H9 (cell line): ENCODE measurements at regions not wholly inside any gene's neighbourhood (a gene's known extent, or its start where the extent isn't known, plus 50 kb on each side); places are given as distances from the start of the nearest gene placed in this dataset.

Source experiments
- DNase-seq: peaks from one replicate; pipeline ENCODE4 v3.0.0-alpha.2; 2017
- H2AFZ ChIP-seq: one replicate; pipeline ENCODE4 v1.6.1; 2013; ENCODE audit warnings: mild to moderate bottlenecking, low read length, control low read depth, moderate library complexity
- H2AK5ac ChIP-seq: 2 replicates; pipeline ENCODE4 v1.6.1; 2013; ENCODE audit warnings: low read length, control low read depth, mixed read lengths; ENCODE audit not compliant: insufficient read length
- H2BK120ac ChIP-seq: one replicate; pipeline ENCODE4 v1.6.1; 2013; ENCODE audit warnings: low read depth, mild to moderate bottlenecking, low read length, control low read depth, inconsistent platforms; ENCODE audit not compliant: poor library complexity, severe bottlenecking
- H2BK12ac ChIP-seq: 2 replicates; pipeline ENCODE4 v1.6.1; 2013; ENCODE audit warnings: low read length, control low read depth, mixed read lengths, low read depth; ENCODE audit not compliant: insufficient read length
- H2BK15ac ChIP-seq: 2 replicates; pipeline ENCODE4 v1.6.1; 2013; ENCODE audit warnings: low read depth, low read length, control low read depth
- H2BK20ac ChIP-seq: one replicate; pipeline ENCODE4 v1.6.1; 2013; ENCODE audit warnings: low read depth, mild to moderate bottlenecking, low read length, control low read depth, inconsistent platforms; ENCODE audit not compliant: poor library complexity, severe bottlenecking
- H2BK5ac ChIP-seq: 2 replicates; pipeline ENCODE4 v1.6.1; 2013; ENCODE audit warnings: low read length, control low read depth, mixed read lengths; ENCODE audit not compliant: insufficient read length
- H3K14ac ChIP-seq: 2 replicates; pipeline ENCODE4 v1.6.1; 2013; ENCODE audit warnings: low read length, control low read depth; ENCODE audit not compliant: insufficient read depth
- H3K18ac ChIP-seq: 2 replicates; pipeline ENCODE4 v1.6.1; 2013; ENCODE audit warnings: low read depth, mild to moderate bottlenecking, mixed read lengths, low read length, control low read depth; ENCODE audit not compliant: insufficient read length
- H3K23ac ChIP-seq: 2 replicates; pipeline ENCODE4 v1.6.1; 2013; ENCODE audit warnings: low read length, control low read depth, mixed read lengths, low read depth; ENCODE audit not compliant: insufficient read length
- H3K23me2 ChIP-seq: 2 replicates; pipeline ENCODE4 v1.6.1; 2013; ENCODE audit warnings: low read depth, mild to moderate bottlenecking, mixed read lengths, low read length, control low read depth; ENCODE audit not compliant: insufficient read length, poor library complexity, severe bottlenecking
- H3K27ac ChIP-seq: 2 replicates; pipeline ENCODE4 v1.5.1; 2013; ENCODE audit warnings: low read length, control low read depth, mixed read lengths, low read depth; ENCODE audit not compliant: insufficient read length
- H3K27me3 ChIP-seq: 2 replicates; pipeline ENCODE4 v1.6.1; 2013; ENCODE audit warnings: low read length, control low read depth, inconsistent platforms; ENCODE audit not compliant: insufficient read depth
- H3K4ac ChIP-seq: 2 replicates; pipeline ENCODE4 v1.6.1; 2013; ENCODE audit warnings: low read depth, mild to moderate bottlenecking, control low read depth, inconsistent platforms, low read length, moderate library complexity
- H3K4me1 ChIP-seq: 2 replicates; pipeline ENCODE4 v1.6.1; 2013; ENCODE audit warnings: low read length, control low read depth, inconsistent platforms; ENCODE audit not compliant: insufficient read depth
- H3K4me2 ChIP-seq: 2 replicates; pipeline ENCODE4 v1.6.1; 2013; ENCODE audit warnings: low read length, control low read depth, mixed read lengths; ENCODE audit not compliant: insufficient read length, insufficient read depth
- H3K56ac ChIP-seq: 2 replicates; pipeline ENCODE4 v1.6.1; 2013; ENCODE audit warnings: low read depth, mild to moderate bottlenecking, mixed read lengths, low read length, control low read depth; ENCODE audit not compliant: insufficient read length
- H3K79me1 ChIP-seq: 2 replicates; pipeline ENCODE4 v1.6.1; 2013; ENCODE audit warnings: low read depth, mild to moderate bottlenecking, moderate library complexity, low read length, control low read depth, inconsistent platforms; ENCODE audit not compliant: insufficient read depth, poor library complexity, severe bottlenecking
- H3K79me2 ChIP-seq: 2 replicates; pipeline ENCODE4 v1.6.1; 2013; ENCODE audit warnings: low read length, control low read depth, inconsistent platforms; ENCODE audit not compliant: insufficient read depth
- H3K9ac ChIP-seq: 2 replicates; pipeline ENCODE4 v1.6.1; 2013; ENCODE audit warnings: low read length, control low read depth, mixed read lengths; ENCODE audit not compliant: insufficient read length; ENCODE audit errors: extremely low read depth
- H3K9me3 ChIP-seq: one replicate; pipeline ENCODE4 v1.6.1; 2013; ENCODE audit warnings: low read depth, low read length, inconsistent platforms; ENCODE audit not compliant: control insufficient read depth
- H3T11ph ChIP-seq: one replicate; pipeline ENCODE4 v1.6.1; 2013; ENCODE audit warnings: mild to moderate bottlenecking, low read length, control low read depth, inconsistent platforms
- H4K20me1 ChIP-seq: one replicate; pipeline ENCODE4 v1.6.1; 2013; ENCODE audit not compliant: control insufficient read depth, insufficient read length, insufficient read depth
- H4K5ac ChIP-seq: 2 replicates; pipeline ENCODE4 v1.6.1; 2013; ENCODE audit warnings: low read depth, mild to moderate bottlenecking, mixed read lengths, low read length, control low read depth; ENCODE audit not compliant: insufficient read length
- H4K8ac ChIP-seq: replicated peaks from 2 replicates; pipeline ENCODE4 v1.6.1; 2013; ENCODE audit warnings: low read length, control low read depth, mixed read lengths, low read depth; ENCODE audit not compliant: insufficient read length
- H4K91ac ChIP-seq: 2 replicates; pipeline ENCODE4 v1.6.1; 2013; ENCODE audit warnings: low read depth, mild to moderate bottlenecking, moderate library complexity, mixed read lengths, low read length, control low read depth; ENCODE audit not compliant: insufficient read length
- H3K27ac Mint-ChIP-seq, 3 experiments: 2 replicates in 2 of 3; 3 replicates in 1 of 3; pipeline ENCODE4 v1.8.0; 2020 to 2021; ENCODE audit warnings: mixed read lengths in 3 of 3, mild to moderate bottlenecking in 1 of 3, moderate library complexity in 1 of 3
- H3K27me3 Mint-ChIP-seq: 2 replicates; pipeline ENCODE4 v1.8.0; 2021; ENCODE audit warnings: low read depth, mild to moderate bottlenecking, moderate library complexity, mixed read lengths
- H3K36me3 Mint-ChIP-seq, 3 experiments: 2 replicates in 2 of 3; 3 replicates in 1 of 3; pipeline ENCODE4 v1.8.0; 2020 to 2021; ENCODE audit warnings: low read depth in 3 of 3, mixed read lengths in 3 of 3; ENCODE audit not compliant: insufficient read depth in 1 of 3
- H3K4me1 Mint-ChIP-seq, 2 experiments: 2 replicates each; pipeline ENCODE4 v1.8.0; 2020; ENCODE audit warnings: mixed read lengths in 2 of 2
- H3K4me3 Mint-ChIP-seq, 2 experiments: 2 replicates in 1 of 2; 3 replicates in 1 of 2; pipeline ENCODE4 v1.8.0; 2020 to 2021; ENCODE audit warnings: mild to moderate bottlenecking in 2 of 2, mixed read lengths in 2 of 2, moderate library complexity in 1 of 2
- H3K9me3 Mint-ChIP-seq, 2 experiments: 2 replicates in 1 of 2; 3 replicates in 1 of 2; pipeline ENCODE4 v1.8.0; 2020; ENCODE audit warnings: mild to moderate bottlenecking in 2 of 2, mixed read lengths in 2 of 2, moderate library complexity in 1 of 2
- CTCF ChIP-seq: fragments of 200-600 bp; sonication (generic); conservative IDR thresholded peaks from 3 replicates; pipeline ENCODE4 v1.8.0; 2021; ENCODE audit warnings: antibody characterized with exemption, mild to moderate bottlenecking
- WGBS: extraction: QIAGEN DNeasy Blood & Tissue Kit; methylation state at CpG from one replicate; pipeline ENCODE4 v1.1.7; 2013; ENCODE audit warnings: missing lambda C conversion rate, low lambda C conversion rate, mixed read lengths; ENCODE audit not compliant: insufficient read length; ENCODE audit errors: extremely low coverage; 5-methylcytosine and 5-hydroxymethylcytosine counted together

- Histone ChIP-seq H2BK15ac (no peak overlapping the region), H3K9me3 (no peaks in the 10 kb centered on the region), H4K5ac (no peak overlapping the region), H3K56ac (no peak overlapping the region), H4K8ac (no peak overlapping the region), H3K79me1 (no peaks in the 10 kb centered on the region), H3K4ac (no peak overlapping the region), H2BK12ac (no peak overlapping the region), H3K23me2 (no peaks in the 10 kb centered on the region), H3K79me2 (no peaks in the 10 kb centered on the region), H2AK5ac (no peak overlapping the region), H2BK5ac (no peak overlapping the region), H3K14ac (no peak overlapping the region), H3K4me1 (no peaks in the 10 kb centered on the region), H3K23ac (no peak overlapping the region), H4K91ac (no peak overlapping the region), H2BK120ac (no peak overlapping the region), H4K20me1 (no peaks in the 10 kb centered on the region), H3K9ac (no peak overlapping the region), H3K27ac (no peak overlapping the region), H2AFZ (no peak overlapping the region), H3T11ph (no peak overlapping the region), H3K4me2 (no peak overlapping the region), H2BK20ac (no peak overlapping the region), H3K18ac (no peak overlapping the region), H3K27me3 (no peaks in the 10 kb centered on the region)
- H3K4me3 Mint-ChIP-seq = no peak overlapping the region
- WGBS = no CpG with 5 or more reads among the region's 2 CpGs
- no peaks in the 10 kb centered on the region for H3K9me3 Mint-ChIP-seq
- no peak overlapping the region for H3K27ac Mint-ChIP-seq
- H3K36me3 Mint-ChIP-seq = no peaks in the 10 kb centered on the region
- no peaks in the 10 kb centered on the region for H3K27me3 Mint-ChIP-seq
- no peaks in the 10 kb centered on the region for H3K4me1 Mint-ChIP-seq
- TF ChIP-seq CTCF = no peak
- DNase-seq = no peak
Measured at GRCh38 chr2:215486291-215487001, 50.6 kb upstream of the FN1 start.
